Tongue (tissue), 1 donor: ENCODE measurements at regions not wholly inside any gene's neighbourhood (a gene's known extent, or its start where the extent isn't known, plus 50 kb on each side); places are given as distances from the start of the nearest gene placed in this dataset.
"Not testable (repeated sequence)": the region's sequence is repeated elsewhere in the genome, so short reads cannot be mapped to it uniquely, and the experiment has no call there.

Experiments used
- DNase-seq: peaks from one replicate; pipeline ENCODE4 v3.0.0-alpha.2; 2015

- peak; percentile 6 for DNase-seq
These were observed 60.3 kb downstream of the GOLGA8K start for GRCh38 chr15:32342772-32343199.

- peak; percentile 0 for DNase-seq
These were observed 60.8 kb downstream of the GOLGA8K start for GRCh38 chr15:32342268-32342667.

- DNase-seq, result not testable (repeated sequence)
These were observed 61.6 kb downstream of the GOLGA8K start for GRCh38 chr15:32341530-32341929.

GRCh38 chr15:32336804-32337203 lies 66.3 kb downstream of the GOLGA8K start:
- DNase-seq, result not testable (repeated sequence)

- not testable (repeated sequence) for DNase-seq
These were observed 79.7 kb downstream of the GOLGA8K start for GRCh38 chr15:32323353-32323752.

GRCh38 chr15:32319247-32319646 lies 83.8 kb downstream of the GOLGA8K start:
- DNase-seq, result not testable (repeated sequence)

GRCh38 chr15:32316482-32316881 lies 86.6 kb downstream of the GOLGA8K start:
- DNase-seq, result not testable (repeated sequence)

GRCh38 chr15:32315079-32315939 lies 87.8 kb downstream of the GOLGA8K start:
- not testable (repeated sequence) for DNase-seq

- DNase-seq, result not testable (repeated sequence)
These were observed 89.5 kb downstream of the GOLGA8K start for GRCh38 chr15:32313446-32314209.

GRCh38 chr15:32312721-32313120 lies 90.4 kb downstream of the GOLGA8K start:
- not testable (repeated sequence) for DNase-seq

- not testable (repeated sequence) for DNase-seq
These were observed 95.5 kb downstream of the GOLGA8K start for GRCh38 chr15:32307592-32307991.

- DNase-seq, result not testable (repeated sequence)
These were observed 126.8 kb downstream of the GOLGA8K start for GRCh38 chr15:32276200-32276830.

GRCh38 chr15:32253958-32254357 lies 149.1 kb downstream of the GOLGA8K start:
- not testable (repeated sequence) for DNase-seq

- not testable (repeated sequence) for DNase-seq
These were observed 153.9 kb downstream of the GOLGA8K start for GRCh38 chr15:32249207-32249606.

- DNase-seq, result not testable (repeated sequence)
These were observed 159.4 kb downstream of the GOLGA8K start for GRCh38 chr15:32243727-32244126.

- not testable (repeated sequence) for DNase-seq
These were observed 160.1 kb downstream of the GOLGA8K start for GRCh38 chr15:32242780-32243528.

GRCh38 chr15:32227410-32228114 lies 175.5 kb downstream of the GOLGA8K start:
- DNase-seq, result not testable (repeated sequence)

GRCh38 chr15:32222716-32223115 lies 180.4 kb downstream of the GOLGA8K start:
- DNase-seq, result no peak
